GM19455 (cell line): ENCODE measurements at regions not wholly inside any gene's neighbourhood (a gene's known extent, or its start where the extent isn't known, plus 50 kb on each side); places are given as distances from the start of the nearest gene placed in this dataset.

Experiments used
- ATAC-seq: cut with Tn5 transposase; IDR thresholded peaks from one replicate; pipeline ENCODE4 v1.9.1; 2021; ENCODE audit not compliant: unreplicated experiment

GRCh38 chr4:13190093-13190721, 293.9 kb downstream of the RAB28 start:
- ATAC-seq, result no peak

- ATAC-seq, result no peak
Measured at GRCh38 chr4:13184199-13184598, 299.9 kb downstream of the RAB28 start.

- no peak for ATAC-seq
Measured at GRCh38 chr4:13182133-13182532, 302.0 kb downstream of the RAB28 start.

GRCh38 chr4:13181681-13182080, 302.5 kb downstream of the RAB28 start:
- ATAC-seq, result no peak

GRCh38 chr4:13180701-13181100, 303.4 kb downstream of the RAB28 start:
- ATAC-seq, result no peak

GRCh38 chr4:13178621-13179020, 305.5 kb downstream of the RAB28 start:
- ATAC-seq, result no peak

DNA sequence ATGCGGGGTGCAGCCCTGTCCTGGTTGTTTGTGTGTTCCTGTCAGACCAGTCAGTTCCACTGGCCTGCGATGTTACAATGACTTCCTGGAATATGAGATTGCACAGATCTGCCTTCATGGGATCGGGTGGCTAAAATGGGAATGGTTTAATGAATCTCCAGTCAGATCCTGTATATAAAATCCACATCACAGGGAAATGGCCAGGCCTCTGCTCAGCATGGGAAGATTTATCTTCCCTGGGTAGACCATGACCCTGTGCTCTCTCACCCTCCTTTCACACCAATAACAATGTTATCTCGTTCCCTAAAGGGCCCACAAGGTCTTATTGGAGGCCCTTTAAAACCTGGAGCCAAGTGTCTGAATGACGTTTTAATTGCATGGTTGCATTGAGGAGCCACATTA, 307.4 kb downstream of the RAB28 start:
- ATAC-seq, result no peak

DNA sequence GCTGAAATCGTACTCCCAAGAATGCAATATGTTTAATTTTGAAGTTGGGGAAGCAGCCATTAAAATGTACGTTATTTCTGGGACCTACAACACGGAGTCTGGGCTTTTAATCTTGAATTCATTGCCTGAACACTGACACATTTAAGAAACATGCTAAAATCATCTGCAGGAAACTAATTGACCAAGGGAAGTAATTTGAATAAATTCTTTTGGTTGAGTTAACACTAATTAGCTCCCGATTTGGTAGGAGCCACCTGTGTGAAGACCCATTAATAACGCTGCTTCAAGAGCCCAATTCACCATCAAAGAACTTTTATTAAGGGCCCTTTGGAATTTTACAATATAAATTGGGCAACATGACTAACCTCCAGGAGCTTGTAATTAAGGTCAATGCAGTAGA, 309.2 kb downstream of the RAB28 start:
- no peak for ATAC-seq

DNA sequence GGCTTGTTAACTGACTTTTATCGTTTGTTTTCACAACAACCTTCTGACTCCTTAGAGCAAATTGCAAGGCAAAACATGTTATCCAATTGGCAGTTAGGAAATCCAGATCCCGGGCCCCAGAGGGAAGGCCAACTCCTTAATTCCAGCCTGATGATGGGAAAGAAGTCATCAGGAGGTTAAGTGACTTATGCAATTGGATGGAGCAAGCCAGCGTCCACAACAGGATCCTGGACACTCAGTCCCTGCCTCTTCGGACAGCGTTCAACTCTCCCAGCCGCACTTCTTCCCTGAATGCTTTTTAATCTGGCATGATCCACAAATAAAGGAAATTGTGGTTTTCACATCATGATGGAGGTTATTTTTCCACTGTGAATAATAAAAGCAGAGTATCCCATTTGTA, 310.1 kb downstream of the RAB28 start:
- ATAC-seq, result no peak

DNA sequence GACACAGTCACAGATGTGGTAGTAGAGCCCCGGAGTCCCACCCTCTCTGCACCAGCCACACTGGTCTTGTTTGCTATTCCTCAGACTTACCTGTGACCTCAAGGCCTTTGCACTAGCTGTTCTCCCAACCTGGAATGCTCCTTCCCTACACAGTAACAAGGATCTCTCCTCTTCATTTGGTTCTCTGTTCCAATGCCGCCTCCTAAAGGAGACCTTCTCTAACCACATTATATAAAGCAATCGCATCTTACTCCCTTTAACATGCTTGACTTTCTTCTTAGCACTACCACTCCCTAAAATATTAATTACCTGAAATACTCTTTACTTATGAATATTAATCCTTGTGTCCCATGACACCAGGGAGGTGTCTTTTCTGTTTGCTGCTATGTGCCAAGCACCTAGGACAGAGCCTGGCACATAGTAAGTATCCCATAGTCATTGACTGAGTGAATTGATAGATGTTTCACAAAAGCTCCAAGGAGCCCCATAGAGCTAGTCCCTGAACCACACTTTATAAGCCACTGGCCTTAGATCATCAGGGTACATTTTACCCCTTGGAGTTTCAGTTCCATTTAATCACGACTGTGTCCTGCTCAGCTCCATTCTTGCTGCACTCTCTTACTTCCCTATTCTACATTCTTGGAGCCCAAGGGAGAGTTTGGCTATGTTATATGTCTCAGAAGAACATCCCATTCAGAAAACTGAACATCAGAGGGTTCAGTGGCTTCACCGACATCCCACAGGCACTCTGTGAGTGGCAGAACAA, 312.7 kb downstream of the RAB28 start:
- no peak for ATAC-seq

GRCh38 chr4:13169731-13170525, 314.2 kb downstream of the RAB28 start:
- no peak for ATAC-seq

- ATAC-seq, result no peak
Measured at GRCh38 chr4:13168326-13168725, 315.8 kb downstream of the RAB28 start.

- no peak for ATAC-seq
Measured at GRCh38 chr4:13166214-13166613, 317.9 kb downstream of the RAB28 start.

DNA sequence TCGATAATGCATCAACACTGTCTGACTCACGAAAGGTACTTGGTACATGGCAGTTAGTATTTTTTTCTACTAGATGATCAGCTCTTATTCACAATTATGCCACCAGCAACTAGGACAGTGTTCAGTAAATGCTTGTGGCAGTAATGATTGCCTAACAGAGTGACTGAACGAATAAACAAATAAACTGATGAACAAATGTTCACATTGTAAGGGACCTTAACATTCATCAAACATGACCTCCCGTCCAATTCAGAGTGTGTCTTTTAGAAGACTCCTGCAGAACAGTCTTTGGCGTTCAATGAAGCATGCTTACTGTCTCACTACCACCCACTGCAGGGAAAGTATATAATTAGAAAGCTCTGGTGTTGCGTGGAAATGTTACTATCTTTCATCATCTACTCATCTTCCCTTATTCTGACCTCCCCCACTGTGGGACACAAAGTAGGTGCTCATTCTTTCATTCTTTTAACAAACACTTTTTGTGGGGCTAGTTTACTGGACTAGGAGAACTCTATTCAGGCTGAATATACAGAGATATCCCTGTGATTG, 319.3 kb downstream of the RAB28 start:
- ATAC-seq, result no peak

DNA sequence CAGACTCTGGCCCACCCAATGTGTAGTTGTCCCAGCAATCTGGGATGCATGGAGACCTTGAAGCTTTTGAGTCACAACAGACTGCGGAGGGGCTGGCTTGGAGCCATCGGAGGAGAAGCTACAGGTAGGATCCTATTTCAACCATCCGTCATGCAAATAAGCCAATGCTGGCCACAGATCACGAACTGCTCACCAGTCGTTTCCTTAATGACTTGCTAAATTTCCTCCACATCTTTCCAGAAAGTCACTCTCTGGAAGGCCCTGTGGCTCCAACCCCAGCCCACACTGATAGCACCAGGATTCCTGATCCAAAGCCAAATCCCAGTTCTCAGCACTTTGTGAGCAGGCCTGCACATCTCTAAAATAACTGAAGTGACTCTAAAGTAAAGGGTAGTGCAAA, 321.3 kb downstream of the RAB28 start:
- no peak for ATAC-seq

DNA sequence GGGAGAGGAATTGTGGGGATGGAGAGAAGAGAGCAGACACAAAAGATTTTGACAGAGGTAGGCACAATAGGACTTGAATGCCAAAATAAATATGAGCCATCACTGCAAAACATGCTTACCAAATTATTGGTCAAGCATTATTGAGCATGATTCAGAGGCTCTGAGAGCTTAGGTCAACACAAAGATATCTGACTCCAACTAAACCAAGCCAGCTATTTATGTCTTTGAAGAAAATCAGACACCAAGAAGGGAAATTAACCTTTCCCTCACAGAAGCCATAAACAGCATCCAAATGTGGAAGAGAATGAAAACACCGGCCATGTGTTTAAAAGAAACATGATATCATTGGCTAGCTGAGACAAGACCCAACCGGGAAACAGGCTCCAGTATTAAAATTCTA, 323.2 kb downstream of the RAB28 start:
- ATAC-seq, result no peak

DNA sequence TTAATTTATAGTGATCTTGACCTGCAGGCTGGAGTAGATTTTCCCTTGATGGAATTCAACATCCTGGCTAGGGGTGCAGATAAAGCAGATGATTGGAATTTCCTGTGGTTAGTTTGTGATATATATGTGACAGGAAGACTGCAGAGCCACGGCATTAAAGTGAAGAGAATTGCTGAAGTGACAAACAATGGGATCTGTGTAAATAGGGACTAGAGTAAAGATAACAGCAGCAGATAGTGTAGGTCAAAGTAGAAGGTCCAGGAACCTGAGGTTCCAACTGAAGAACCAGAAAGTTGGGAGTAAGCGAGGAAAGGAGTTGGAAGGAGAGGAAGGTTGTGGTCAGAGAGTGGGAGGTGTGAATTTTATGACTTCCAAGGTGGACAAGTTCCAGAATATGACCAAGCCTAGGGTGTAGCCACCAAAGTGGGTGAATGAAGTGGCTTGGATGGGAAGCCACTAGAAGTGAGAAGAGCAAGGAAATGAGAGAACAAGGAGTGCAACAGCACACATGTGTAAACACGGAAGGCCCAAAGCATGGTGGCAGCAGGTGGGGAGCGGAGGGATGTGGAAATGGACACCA, 325.0 kb downstream of the RAB28 start:
- ATAC-seq, result no peak

GRCh38 chr4:13151194-13151593, 332.9 kb downstream of the RAB28 start:
- ATAC-seq, result no peak

DNA sequence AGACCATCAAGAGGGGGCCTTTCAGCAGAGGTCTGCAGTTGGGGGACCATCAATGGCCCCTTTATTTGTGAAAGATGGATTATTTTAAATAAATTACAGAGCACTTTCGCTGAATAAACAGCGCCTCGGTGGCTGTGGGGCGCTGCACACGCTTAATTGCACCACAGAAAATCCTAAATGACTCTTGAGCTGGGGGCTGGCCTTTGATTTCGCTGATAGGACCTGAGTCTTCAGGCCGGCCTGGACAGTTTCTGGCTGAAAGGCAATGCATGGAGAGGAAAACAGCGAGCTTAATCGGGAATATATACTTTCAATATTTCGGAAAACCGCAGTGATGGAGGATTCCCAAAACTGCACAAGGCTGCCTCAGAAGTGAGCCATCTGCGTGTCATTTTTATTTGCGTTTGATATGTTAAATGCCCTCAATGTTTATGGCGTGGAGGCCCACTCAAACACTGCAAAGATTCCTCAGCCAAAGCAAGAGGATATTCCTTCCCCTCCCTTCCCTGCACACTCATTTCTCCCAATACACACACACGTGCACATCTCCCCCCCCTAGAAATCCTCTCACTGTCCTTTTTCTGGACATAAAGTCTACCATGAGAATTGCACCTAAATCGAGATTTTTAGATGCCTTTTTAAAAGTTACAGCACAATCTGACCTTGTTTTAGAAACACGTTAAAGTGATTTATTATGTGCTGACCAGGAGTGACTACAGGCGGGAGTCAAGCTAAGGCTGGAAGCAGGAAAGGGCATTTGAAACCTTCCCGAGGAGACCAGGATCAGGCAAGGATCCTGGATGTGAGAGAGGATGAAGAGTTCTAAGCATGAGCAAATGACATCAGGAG, 340.7 kb downstream of the RAB28 start:
- ATAC-seq, result no peak

GRCh38 chr4:13142726-13143125, 341.4 kb downstream of the RAB28 start:
- ATAC-seq, result no peak
